ENCODE measurements at regions not wholly inside any gene's neighbourhood (a gene's known extent, or its start where the extent isn't known, plus 50 kb on each side); places are given as distances from the start of the nearest gene placed in this dataset.

DNA sequence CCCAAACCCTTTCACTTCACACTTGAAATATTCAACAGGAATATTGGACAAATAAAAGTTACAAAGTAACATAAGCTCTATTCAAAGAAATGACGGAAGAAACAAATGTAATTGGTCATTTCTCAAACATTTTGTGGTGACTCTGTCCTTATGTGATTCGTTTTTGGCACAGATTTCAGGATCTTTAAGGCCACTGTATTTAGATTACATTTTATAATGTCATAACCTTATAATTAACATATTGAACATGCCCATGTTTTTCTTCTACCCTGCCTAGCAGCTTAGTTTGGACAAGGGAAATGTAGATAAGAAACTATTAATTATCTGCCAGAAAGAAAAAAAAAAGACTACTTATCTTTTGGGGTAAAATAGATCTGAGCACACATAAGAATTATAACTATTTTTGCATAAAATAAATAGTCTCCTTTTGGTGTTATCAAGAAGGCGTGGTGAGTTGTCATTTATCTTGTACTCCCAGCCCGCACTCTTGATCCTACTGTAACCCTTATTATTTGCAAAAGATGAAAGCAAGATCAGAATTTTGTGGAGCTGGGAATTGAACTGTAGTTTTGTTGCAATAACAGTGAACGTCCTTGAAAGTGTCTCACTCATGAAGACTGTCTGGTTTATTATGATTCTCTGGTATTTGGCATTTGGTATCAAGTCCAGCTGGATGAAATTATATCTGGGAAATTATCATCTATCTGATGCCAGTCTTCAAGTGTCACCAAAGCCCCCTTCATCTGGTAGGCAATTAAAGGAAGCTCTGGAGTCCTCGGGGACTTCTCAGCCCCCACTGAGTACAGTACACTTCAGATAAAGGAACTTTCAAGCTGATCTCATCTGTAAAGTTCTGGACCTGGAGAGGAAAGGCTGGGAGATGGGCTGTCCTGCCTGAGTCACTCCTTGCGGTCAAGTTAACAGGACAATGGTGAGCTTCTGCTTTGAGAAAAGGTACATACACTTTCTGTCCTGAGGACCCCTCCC lies 175.7 kb upstream of the INHBA start:
- no peak for DNase-seq (ENCODE audit: low read depth)

DNA sequence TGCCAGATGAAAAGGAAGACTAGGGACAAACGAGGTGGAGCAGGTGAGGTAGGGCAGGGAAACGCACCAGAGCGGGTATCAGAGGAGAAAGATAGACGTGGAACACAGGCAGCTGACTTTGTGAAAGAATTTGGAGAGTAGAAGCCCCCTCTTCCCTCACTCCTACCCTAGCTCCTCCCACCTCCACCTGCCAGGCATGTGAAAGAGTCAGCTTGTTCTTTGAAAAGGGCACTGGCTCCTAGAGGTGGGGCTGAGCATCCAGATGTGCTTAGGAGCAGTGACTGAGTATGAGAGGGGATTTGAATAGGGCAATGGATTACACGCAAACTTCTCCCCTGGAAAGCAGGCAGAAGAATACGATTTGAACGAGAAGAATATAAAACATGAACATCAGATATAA lies 174.2 kb upstream of the INHBA start:
- no peak for DNase-seq (ENCODE audit: low read depth)

DNA sequence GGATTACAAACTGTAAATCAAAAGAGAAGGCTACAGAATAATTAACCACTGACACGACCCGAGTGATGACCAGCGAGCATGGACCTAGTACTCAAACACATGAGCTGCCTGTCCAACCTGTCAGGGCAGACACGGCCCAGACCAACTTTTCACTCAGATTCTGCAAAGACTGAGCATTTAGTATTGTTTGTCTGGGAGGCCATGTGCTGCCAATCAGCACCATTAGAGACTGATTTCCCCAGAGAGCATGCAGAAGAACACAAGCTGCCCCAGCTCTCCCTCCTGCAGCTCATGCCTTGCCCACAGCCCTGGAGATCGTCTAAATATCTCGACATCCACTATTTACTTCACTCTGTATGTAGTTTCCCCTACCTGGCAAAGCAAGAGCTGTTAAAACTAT lies 172.6 kb upstream of the INHBA start:
- no peak for DNase-seq (ENCODE audit: low read depth)

DNA sequence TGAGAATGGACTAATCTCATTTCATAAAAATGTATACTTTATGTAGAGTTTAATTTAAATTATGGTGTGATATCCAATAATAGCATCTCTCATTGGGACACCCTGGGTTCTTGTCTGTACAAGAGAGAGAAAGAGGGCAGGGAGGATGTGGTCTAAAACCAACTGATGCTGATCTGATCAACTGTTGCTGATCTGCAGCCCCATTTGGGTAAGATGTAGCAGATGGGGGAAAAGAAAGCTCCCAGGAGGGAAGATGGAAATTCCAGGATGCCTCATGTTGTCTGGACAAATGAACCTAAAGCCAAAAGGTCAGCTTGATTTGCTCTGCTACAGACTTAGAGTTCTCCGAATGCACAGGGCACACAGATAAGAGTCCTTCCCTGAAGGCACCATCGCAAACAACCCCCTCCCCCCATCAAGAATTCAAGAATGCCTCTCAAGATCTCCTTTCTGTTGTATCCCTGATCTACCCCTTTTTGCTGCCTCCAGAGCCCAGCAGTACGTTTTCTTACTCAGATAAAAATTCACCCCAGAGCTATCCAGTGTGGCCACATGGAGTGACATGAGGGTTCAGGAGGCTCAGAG lies 171.4 kb upstream of the INHBA start:
- DNase-seq (ENCODE audit: low read depth), result no peak

DNA sequence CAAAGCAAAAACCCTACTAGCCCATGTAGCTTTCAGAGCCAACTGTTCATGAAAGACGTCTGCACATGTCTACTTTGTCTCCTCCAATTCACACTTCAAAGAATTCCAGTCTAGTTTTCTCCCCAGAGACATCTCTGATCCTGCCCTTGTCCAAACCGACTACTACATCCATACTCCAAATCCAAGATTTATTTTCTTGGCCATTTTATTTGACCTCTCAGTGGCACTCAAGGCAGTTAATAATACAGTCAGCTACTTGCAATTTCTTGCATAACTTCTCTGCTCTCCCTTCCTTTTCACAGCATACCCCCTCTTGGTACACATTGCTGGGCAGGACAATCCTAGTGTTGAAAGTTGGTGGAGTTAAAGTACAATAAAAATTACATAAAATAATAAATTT lies 170.9 kb upstream of the INHBA start:
- no peak for DNase-seq (ENCODE audit: low read depth)

DNA sequence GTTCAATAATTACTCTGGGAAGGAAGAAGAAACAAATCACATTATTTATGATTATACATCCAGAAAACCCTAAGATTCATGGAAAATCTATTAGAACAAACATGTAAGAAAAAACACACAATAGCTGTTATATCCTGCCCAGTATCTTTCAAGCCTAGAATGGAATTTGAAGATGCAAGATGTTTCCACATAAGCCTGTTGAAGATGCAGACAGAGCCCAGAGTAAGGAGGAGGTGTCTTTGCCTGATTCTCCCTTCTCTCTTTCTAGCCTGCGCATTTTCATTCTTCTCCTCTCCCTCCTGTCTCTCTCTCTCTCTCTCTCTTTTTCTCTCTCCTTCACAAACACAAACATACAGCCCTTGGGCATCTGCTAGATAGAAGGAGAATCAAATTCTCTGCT lies 170.1 kb upstream of the INHBA start:
- no peak for DNase-seq (ENCODE audit: low read depth)

DNA sequence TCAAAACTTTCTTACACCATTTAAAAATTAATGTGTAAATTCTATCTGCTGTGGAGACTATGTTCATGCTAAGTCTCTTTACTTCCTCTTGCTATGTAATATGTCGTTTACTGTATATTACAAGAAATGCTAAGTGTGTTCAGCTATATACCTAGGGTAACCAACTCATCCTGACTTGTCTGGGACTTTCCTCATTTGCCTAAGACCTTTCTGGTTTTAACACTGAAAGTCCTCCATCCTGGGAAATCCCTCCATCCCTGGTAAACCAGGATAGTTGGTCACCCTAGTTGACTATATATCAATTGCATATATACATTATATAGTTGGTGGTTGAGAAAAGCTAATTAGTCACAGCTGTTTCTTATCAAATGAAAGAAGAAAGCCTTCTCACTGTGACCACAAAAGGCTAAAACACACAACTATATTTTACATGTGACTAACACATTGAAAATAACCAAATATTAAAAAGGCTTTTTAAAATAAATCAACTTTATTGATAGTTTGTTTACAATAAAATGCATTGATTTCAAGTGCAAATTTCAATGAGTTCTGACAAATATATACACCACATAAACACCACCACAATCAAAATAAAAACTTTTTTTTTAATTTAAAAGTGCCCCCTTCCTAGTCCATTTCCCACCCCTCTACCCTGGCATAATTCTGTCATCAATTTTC lies 167.7 kb upstream of the INHBA start:
- DNase-seq (ENCODE audit: low read depth), result no peak

DNA sequence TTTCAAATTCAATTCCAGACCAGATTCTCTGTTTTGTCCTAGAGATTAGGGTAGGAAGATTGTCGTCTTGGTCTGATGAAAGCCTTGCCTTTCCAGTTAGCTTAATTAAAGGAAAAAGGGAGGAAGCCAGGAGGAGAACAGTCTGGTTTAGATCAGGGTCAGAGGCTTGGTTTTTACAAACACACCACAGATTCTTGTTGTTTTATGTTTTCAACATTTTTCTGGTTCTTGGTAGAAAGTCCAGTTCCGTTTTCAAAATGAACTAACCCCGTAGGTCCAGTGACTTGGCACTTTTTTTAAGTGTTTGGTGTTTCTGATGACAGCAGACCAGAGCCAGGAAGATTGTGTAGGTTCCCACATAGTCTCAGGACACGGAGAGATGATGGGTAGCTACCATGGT lies 167.1 kb upstream of the INHBA start:
- DNase-seq (ENCODE audit: low read depth), result no peak

DNA sequence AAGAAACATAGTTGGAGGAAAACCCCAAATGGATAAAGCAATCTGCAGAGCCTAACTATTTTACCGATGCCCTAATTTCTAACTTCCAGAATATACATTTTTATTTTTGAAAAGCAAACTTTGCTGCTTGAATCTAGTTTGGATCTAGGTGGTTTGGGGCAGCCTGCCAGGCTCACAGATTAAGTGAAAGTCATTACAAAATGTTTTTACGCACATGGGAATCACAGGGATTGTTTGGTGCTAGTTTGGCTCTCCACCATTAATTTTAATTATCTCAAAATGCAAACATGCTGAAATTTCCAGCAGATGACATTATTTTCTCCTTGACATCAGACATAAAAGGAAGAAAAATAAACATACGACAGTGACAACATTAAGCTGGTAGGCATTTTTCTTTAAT lies 166.7 kb upstream of the INHBA start:
- no peak for DNase-seq (ENCODE audit: low read depth)

DNA sequence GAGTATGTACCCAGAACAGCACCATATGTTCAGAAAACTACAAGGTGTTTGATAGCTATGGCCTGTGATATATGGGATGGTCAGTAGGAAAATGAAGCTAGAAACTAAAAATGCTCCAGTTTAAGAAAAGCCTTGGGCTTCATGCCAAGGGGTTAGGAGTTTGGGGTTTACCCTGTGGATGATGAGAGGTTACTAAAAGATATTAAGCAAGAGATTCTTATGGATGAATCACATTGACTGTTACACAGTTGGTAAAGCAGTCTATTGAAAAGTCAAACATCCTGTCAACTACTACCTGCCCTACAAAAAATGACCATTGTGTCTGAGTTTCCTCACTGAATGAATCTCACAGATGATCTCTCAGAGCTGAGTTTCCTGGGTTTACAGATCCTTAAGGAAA lies 166.2 kb upstream of the INHBA start:
- peak; percentile 20 for DNase-seq (ENCODE audit: low read depth)

DNA sequence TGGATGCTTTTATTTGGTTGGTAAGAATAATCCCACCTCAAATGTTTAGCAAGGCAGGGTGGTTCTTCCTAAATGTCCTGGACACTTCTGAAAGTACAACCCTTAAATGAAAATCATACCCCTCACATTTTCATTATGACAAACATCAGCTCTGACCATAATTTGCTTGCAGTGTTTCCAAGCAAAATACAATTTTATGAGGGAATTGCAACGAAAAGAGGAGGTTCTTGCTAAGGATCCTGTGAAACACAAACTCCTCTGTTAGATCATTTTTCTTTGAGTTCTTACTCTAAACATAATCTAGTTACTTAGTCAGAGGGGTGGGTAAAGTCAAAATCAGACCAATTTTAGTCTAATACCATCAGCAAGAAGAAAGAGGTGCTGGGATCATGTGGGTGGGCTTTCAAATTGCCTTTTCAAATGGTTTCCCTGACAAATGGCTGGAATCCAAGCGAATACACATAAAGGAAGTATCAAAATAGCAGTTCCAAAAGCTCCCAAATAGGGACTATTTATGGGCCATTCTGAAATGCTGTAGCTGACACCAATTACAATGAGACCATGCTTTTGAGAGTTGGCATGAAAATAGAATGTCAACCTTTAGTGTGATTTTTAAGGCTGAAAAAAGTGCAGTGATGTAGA lies 164.9 kb upstream of the INHBA start:
- no peak for DNase-seq (ENCODE audit: low read depth)

DNA sequence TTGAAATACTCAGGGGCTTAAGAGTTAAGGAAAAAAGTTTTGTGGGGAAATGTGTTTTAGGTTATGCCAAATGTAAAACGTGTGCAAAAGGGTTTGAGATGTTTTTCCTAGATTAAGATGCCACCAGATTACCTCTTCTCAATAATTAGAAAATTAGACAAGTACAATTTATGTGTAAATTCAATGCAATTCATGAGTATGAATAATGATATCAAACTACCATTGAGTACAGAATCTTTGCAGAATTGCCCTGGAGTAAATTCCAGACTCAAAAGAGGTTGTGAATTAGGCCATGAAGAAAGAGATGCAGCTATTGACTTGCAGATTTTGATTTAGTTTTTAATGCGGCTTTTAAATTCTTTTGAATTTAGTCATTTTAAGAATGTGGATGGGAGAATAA lies 159.4 kb upstream of the INHBA start:
- no peak for DNase-seq (ENCODE audit: low read depth)

DNA sequence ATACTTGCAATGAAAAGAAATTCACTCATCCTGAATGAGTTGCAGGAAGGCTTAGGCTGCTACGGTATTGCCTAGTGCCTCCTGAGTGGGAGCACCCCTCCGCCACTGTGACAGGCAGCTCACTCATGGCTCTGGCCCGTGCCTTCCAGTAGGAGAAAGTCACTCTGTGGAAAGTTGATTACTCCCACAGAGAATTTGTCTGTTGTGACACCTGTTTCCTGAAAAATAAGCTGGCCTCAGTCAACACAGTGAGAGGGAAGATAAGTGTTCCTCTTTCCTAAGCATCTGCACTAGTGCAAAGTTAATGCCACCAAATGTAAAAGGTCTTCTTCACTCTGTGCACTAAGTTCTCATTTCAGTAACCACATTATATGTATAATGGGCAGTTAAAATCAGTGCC lies 158.8 kb upstream of the INHBA start:
- DNase-seq (ENCODE audit: low read depth), result no peak

DNA sequence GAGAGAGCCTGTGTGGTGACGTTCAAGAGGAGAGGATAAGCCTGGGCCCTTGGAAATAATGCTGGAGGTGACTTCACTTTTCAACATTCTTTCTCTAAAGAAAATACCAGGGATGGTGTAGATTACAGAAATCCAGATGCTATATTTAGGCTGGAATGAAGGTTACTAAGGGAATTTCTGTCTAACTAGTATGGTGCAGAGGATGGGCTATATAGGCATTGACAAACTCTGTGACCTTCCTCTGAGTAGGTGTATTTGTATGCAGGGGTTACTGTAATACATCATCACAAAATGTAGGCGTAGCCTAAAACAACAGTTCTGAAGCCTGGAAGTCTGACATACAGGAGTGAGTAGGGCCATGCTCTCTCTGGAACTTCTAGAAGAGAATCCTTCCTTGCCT lies 155.3 kb upstream of the INHBA start:
- no peak for DNase-seq (ENCODE audit: low read depth)

DNA sequence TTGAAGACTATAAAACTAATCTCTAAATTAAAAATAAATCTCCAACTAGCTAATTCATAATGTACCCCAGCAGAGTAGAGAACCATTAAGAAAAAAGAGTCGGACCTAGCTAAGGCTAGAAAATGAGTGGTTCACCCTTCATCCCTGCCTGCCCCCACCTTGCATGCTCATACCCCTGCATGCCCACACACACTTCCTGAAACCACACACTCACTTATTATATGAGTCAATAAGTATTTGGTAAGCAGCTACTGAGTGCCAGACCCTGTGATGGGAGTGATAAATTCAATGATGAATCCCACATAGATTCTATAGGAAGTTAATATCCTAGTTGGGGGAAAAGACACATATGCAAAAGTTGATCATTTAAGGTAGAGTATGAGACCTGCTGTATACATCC lies 152.9 kb upstream of the INHBA start:
- no peak for DNase-seq (ENCODE audit: low read depth)

DNA sequence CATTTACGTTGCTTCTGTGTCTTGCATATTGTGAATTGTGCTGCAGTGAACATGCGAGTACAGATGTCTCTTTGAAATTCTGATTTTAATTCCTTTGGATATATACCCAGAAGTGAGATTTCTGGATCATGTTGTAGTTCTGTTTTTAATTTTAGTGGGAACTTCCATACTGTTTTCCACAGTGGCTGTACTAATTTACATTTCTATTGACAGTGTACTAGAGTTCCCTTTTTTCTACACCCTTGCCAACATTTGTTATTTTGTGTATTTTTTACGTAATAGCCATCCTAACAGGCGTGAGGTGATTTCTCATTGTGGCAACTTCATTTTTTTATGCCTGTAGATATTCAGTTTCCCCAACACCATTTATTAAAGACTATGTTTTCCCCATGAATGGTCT lies 144.7 kb upstream of the INHBA start:
- DNase-seq (ENCODE audit: low read depth), result no peak

DNA sequence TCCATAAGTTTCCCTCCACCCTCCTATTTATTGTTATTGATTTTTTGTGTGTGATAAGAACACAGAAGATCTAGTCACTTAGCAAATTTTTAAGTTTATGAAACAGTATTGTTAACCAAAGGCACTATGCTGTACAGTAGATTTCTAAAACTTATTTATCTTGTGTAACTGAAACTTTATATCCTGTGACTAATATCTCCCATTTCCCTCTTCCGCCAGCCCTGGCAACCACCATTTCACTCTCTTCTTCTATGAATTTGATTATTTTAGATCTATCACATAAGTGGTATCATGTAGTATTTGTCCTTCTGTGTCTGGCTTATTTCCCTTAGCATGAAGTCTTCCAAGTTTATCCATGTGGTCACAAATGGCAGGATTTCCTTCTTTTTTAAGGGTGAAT lies 144.3 kb upstream of the INHBA start:
- DNase-seq (ENCODE audit: low read depth), result no peak

DNA sequence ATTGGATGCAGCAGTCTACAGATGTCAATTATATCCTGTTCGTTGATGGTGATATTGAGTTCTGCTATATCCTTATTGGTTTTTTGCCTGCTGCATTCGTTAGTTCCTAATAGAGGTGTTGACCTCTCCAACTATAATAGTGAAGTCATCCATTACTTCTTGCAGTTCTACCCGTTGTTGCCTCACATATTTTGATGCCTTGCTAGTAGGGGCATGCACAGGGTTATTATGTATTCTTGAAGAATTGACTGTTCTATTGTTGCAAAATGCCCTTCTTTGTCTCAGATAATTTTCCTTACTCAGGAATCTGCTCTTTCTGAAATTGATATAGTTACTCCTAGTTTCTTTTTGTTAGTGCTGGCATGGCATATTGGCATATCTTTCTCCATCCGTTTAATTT lies 140.1 kb upstream of the INHBA start:
- DNase-seq (ENCODE audit: low read depth), result no peak

DNA sequence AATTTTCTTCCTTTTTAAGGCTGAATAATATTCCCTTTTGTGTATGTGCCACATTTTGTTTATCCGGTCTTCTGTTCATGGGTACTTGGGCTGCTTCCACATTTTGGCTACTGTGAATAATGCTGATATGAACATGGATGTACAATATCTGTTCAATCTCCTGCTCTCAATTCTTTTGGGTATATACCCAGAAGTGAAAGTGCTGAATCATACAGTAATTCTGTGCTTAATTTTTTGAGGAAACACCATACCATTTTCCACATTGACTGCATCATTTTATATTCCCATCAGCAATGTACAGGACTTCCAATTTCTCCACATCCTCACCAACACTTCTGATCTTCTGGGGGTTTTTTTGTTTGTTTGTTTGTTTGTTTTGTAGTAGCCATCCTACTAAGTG lies 135.0 kb upstream of the INHBA start:
- no peak for DNase-seq (ENCODE audit: low read depth)

DNA sequence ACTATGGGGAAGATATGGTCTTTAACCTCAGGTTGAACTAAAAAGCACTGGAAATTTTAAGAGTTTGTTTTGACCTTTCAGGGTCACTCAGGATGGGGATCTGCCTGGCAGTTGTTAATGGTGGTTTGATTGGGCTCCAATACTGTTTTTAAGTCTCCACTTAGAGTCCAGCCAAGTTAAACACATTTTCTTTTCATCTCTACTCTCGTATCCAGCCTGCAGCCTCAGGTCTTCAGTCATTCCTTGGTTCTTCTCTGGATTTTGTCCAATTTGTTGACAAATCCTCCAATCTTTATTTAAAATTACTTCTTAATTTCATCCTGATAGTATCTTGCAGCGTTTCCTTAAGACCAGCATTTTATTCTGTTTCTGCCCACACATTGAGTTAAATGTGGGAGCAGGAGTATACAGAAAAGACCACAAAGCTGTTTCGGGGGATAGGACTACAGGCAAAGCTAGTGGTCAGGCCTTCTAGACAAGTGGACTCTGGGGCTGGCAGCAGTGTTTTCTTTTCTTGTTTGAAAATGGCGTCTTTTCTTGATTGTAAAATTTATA lies 133.2 kb upstream of the INHBA start:
- DNase-seq (ENCODE audit: low read depth), result no peak

DNA sequence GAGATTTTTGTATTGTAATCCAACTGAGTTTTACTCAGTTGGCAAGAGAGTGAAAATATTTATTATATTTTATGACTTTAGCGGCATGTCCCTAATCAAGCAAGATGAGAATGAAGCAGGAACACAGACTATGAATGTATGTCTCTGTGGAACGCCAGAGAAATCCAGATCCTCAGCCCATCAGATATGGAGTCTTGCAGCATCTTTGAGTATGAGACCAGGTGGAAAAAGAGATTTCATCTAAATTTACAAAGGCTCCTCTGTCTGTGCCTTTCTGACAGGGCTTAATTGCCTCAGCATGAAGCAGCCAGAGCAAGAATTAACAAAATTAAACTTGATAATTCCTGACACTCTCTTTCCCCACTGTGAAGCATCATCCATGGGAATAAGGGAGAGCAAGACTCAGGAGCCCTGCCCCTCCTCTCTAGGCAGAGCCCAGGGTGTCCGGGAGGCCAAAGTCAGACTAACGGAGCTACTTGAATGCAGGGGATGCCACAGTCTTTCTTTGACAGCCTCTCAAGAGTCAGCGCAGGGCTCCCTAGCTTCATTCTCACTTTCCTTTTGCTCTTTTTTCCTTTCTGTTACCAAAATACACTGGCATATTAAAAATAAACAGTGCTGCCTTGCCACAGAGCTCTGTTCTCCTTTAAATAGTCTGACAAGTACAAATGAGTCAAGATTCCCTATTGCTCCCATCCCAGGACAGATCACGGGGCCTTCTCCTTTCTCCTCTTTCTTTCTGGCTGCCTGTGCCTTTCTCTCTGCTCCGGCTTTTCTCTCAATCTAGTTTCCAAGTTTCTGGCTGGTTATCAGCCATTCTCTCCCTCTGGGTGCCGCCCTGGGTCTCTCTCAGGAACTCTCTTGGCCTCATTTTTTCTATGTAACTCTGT lies 132.2 kb upstream of the INHBA start:
- DNase-seq (ENCODE audit: low read depth), result no peak

All from fibroblast of the conjunctiva (primary cell).